Astrocyte (in vitro differentiated cells and primary cell): ENCODE measurements at regions not wholly inside any gene's neighbourhood (a gene's known extent, or its start where the extent isn't known, plus 50 kb on each side); places are given as distances from the start of the nearest gene placed in this dataset.

Experiments used
- DNase-seq: peaks from one replicate; pipeline ENCODE4 v3.0.0-alpha.2; 2010; ENCODE audit warnings: low read depth
- FAIRE-seq: peaks from 2 replicates; lab custom pipeline; 2011; peaks lifted over from hg19 to GRCh38; lab: Jason Lieb, UNC
- H2AFZ ChIP-seq: 2 replicates; pipeline ENCODE4 v1.6.0; 2012; ENCODE audit warnings: low read depth, low read length, inconsistent platforms
- H3K27ac ChIP-seq: 2 replicates; pipeline ENCODE4 v1.5.1; 2011; ENCODE audit warnings: low read depth, low read length, inconsistent platforms
- H3K27me3 ChIP-seq: 2 replicates; pipeline ENCODE4 v1.6.0; 2011; ENCODE audit warnings: low read length, inconsistent platforms; ENCODE audit not compliant: insufficient read depth
- H3K36me3 ChIP-seq: 2 replicates; pipeline ENCODE4 v1.5.1; 2011; ENCODE audit warnings: low read length, inconsistent platforms; ENCODE audit not compliant: insufficient read depth
- H3K4me1 ChIP-seq: 2 replicates; pipeline ENCODE4 v1.5.1; 2011; ENCODE audit warnings: low read length, inconsistent platforms; ENCODE audit not compliant: insufficient read depth
- H3K4me2 ChIP-seq: 2 replicates; pipeline ENCODE4 v1.6.0; 2012; ENCODE audit warnings: low read length, inconsistent platforms
- H3K4me3 ChIP-seq: 2 replicates; pipeline ENCODE4 v1.5.1; 2011; ENCODE audit warnings: low read depth, mild to moderate bottlenecking, low read length, inconsistent platforms; ENCODE audit not compliant: insufficient read depth
- H3K79me2 ChIP-seq: 2 replicates; pipeline ENCODE4 v1.6.0; 2012; ENCODE audit warnings: mild to moderate bottlenecking, low read length, inconsistent platforms; ENCODE audit not compliant: insufficient read depth
- H3K9ac ChIP-seq: 2 replicates; pipeline ENCODE4 v1.6.0; 2012; ENCODE audit warnings: mild to moderate bottlenecking, low read length, inconsistent platforms
- H3K9me3 ChIP-seq: 2 replicates; pipeline ENCODE4 v1.5.1; 2012; ENCODE audit warnings: low read depth, mild to moderate bottlenecking, low read length, inconsistent platforms; ENCODE audit not compliant: insufficient read depth
- H4K20me1 ChIP-seq: 2 replicates; pipeline ENCODE4 v1.6.0; 2012; ENCODE audit warnings: low read length, inconsistent platforms; ENCODE audit not compliant: insufficient read depth
- H3K27ac Mint-ChIP-seq: one replicate; pipeline ENCODE4 v1.8.0; 2021; ENCODE audit warnings: mild to moderate bottlenecking, mixed read lengths; ENCODE audit not compliant: unreplicated experiment
- H3K27me3 Mint-ChIP-seq: one replicate; pipeline ENCODE4 v1.8.0; 2021; ENCODE audit warnings: low read depth, mixed read lengths; ENCODE audit not compliant: unreplicated experiment
- H3K36me3 Mint-ChIP-seq: one replicate; pipeline ENCODE4 v1.8.0; 2021; ENCODE audit warnings: low read depth, mixed read lengths; ENCODE audit not compliant: unreplicated experiment
- H3K4me1 Mint-ChIP-seq: one replicate; pipeline ENCODE4 v1.8.0; 2021; ENCODE audit warnings: low read depth, mixed read lengths; ENCODE audit not compliant: unreplicated experiment
- H3K4me3 Mint-ChIP-seq: one replicate; pipeline ENCODE4 v1.8.0; 2021; ENCODE audit warnings: mild to moderate bottlenecking, moderate library complexity, mixed read lengths; ENCODE audit not compliant: unreplicated experiment
- H3K9me3 Mint-ChIP-seq: one replicate; pipeline ENCODE4 v1.8.0; 2021; ENCODE audit warnings: mild to moderate bottlenecking, mixed read lengths; ENCODE audit not compliant: unreplicated experiment
- CTCF ChIP-seq: IDR thresholded peaks from 2 replicates; pipeline ENCODE4 v1.5.1; 2011; ENCODE audit warnings: low read depth, mild to moderate bottlenecking, inconsistent platforms, low read length, moderate library complexity; ENCODE audit not compliant: insufficient read depth
- EZH2 ChIP-seq: IDR thresholded peaks from 2 replicates; pipeline ENCODE4 v1.6.1; 2012; ENCODE audit warnings: mild to moderate bottlenecking, low read length, inconsistent platforms; ENCODE audit not compliant: insufficient read depth

- Mint-ChIP-seq H3K27me3 (no peaks in the 10 kb centered on the region), H3K9me3 (peaks cover 13% of the 10 kb centered on the region), H3K4me3 (no peak overlapping the region), H3K4me1 (no peaks in the 10 kb centered on the region), H3K27ac (no peak overlapping the region), H3K36me3 (no peaks in the 10 kb centered on the region)
- Histone ChIP-seq H3K79me2 (no peaks in the 10 kb centered on the region), H3K4me3 (no peak overlapping the region), H3K4me2 (no peak overlapping the region), H3K4me1 (no peaks in the 10 kb centered on the region), H4K20me1 (no peaks in the 10 kb centered on the region), H3K9me3 (no peaks in the 10 kb centered on the region), H3K9ac (no peak overlapping the region), H3K36me3 (no peaks in the 10 kb centered on the region), H3K27ac (no peak overlapping the region), H2AFZ (no peak overlapping the region), H3K27me3 (no peaks in the 10 kb centered on the region)
- FAIRE-seq (no peak), DNase-seq (no peak)
- TF ChIP-seq CTCF (no peak), EZH2 (no peak)
These were observed 181.7 kb upstream of the EDNRA start for GRCh38 chr4:147299205-147299604.

GRCh38 chr4:147303174-147303872, 177.6 kb upstream of the EDNRA start:
- H3K4me3 Mint-ChIP-seq, result no peak overlapping the region
- no peaks in the 10 kb centered on the region for H3K27me3 Mint-ChIP-seq
- H3K27ac Mint-ChIP-seq, result no peak overlapping the region
- DNase-seq (no peak), FAIRE-seq (no peak)
- H2AFZ ChIP-seq, result no peak overlapping the region
- H3K9ac ChIP-seq, result no peak overlapping the region
- H3K4me2 ChIP-seq, result no peak overlapping the region
- no peaks in the 10 kb centered on the region for H3K36me3 ChIP-seq
- H3K79me2 ChIP-seq, result no peaks in the 10 kb centered on the region
- no peak overlapping the region for H3K4me3 ChIP-seq
- TF ChIP-seq CTCF (no peak), EZH2 (no peak)
- no peaks in the 10 kb centered on the region for H3K36me3 Mint-ChIP-seq
- H3K27ac ChIP-seq, result no peak overlapping the region
- no peaks in the 10 kb centered on the region for H4K20me1 ChIP-seq
- peaks cover 2% of the 10 kb centered on the region for H3K4me1 Mint-ChIP-seq
- no peaks in the 10 kb centered on the region for H3K4me1 ChIP-seq
- H3K9me3 Mint-ChIP-seq, result peaks cover 8% of the 10 kb centered on the region
- no peaks in the 10 kb centered on the region for H3K9me3 ChIP-seq
- H3K27me3 ChIP-seq, result no peaks in the 10 kb centered on the region

GRCh38 chr4:147303873-147304229, 177.0 kb upstream of the EDNRA start:
- no peak overlapping the region for H3K4me2 ChIP-seq
- H3K4me3 Mint-ChIP-seq, result no peak overlapping the region

More at GRCh38 chr4:147303873-147304229, 177.0 kb upstream of the EDNRA start:
- H3K9me3 Mint-ChIP-seq, result peaks cover 8% of the 10 kb centered on the region
- Histone ChIP-seq H4K20me1 (no peaks in the 10 kb centered on the region), H3K4me1 (no peaks in the 10 kb centered on the region), H3K79me2 (no peaks in the 10 kb centered on the region), H3K27me3 (no peaks in the 10 kb centered on the region), H3K9me3 (no peaks in the 10 kb centered on the region), H3K27ac (no peak overlapping the region), H3K9ac (no peak overlapping the region), H3K36me3 (no peaks in the 10 kb centered on the region), H2AFZ (no peak overlapping the region), H3K4me3 (no peak overlapping the region)
- H3K27me3 Mint-ChIP-seq, result no peaks in the 10 kb centered on the region
- H3K4me1 Mint-ChIP-seq, result peaks cover 3% of the 10 kb centered on the region
- no peak for DNase-seq
- no peak overlapping the region for H3K27ac Mint-ChIP-seq
- H3K36me3 Mint-ChIP-seq, result no peaks in the 10 kb centered on the region
- FAIRE-seq, result no peak
- TF ChIP-seq CTCF, result no peak
